HS-27A (cell line): ENCODE measurements at regions not wholly inside any gene's neighbourhood (a gene's known extent, or its start where the extent isn't known, plus 50 kb on each side); places are given as distances from the start of the nearest gene placed in this dataset.

Experiments used
- DNase-seq: peaks from one replicate; pipeline ENCODE4 v3.0.0-alpha.2; 2012; ENCODE audit warnings: low read depth, missing footprints

- no peak for DNase-seq
These were observed 301.0 kb upstream of the KLHL29 start for GRCh38 chr2:23083966-23084365.

DNA sequence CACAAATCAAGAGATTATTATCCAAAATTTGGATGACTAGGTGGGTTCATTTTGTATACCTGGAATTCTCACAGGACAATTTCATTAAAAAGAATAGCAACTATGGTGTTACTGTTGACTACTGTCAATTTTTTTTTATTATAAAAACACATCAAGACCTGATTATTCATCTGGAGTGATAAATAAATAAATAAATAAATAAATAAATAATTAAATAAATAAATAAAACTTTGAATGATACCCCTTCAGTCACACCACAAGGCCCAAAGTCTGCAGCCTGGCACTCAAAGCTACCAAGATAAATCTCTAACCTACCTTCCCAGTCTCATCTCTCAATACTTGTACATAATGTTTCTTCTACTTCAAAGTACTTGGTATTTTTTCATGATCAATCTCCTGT, 294.0 kb upstream of the KLHL29 start:
- no peak for DNase-seq

DNA sequence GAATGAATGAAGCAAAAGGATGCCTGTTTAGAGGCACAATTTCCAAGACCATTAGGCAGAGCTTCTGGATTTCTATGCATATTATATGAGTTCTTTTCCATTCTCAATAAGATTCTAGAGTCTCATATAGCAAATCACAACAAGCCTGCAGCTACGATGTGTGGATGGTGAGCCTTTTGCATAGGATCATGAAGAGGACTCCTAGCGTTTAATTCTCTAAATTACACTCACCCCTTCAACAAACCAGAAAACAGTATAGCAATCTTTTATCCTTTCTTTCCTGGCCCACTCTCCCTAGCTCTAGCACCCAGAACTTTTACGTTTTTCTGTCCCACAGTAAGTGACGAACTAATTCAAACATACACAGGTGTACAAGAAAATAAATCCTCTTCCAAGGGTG, 293.1 kb upstream of the KLHL29 start:
- no peak for DNase-seq

- DNase-seq: no peak
These were observed 292.1 kb upstream of the KLHL29 start for GRCh38 chr2:23092831-23093230.

GRCh38 chr2:23093513-23093912, 291.5 kb upstream of the KLHL29 start:
- no peak for DNase-seq

DNA sequence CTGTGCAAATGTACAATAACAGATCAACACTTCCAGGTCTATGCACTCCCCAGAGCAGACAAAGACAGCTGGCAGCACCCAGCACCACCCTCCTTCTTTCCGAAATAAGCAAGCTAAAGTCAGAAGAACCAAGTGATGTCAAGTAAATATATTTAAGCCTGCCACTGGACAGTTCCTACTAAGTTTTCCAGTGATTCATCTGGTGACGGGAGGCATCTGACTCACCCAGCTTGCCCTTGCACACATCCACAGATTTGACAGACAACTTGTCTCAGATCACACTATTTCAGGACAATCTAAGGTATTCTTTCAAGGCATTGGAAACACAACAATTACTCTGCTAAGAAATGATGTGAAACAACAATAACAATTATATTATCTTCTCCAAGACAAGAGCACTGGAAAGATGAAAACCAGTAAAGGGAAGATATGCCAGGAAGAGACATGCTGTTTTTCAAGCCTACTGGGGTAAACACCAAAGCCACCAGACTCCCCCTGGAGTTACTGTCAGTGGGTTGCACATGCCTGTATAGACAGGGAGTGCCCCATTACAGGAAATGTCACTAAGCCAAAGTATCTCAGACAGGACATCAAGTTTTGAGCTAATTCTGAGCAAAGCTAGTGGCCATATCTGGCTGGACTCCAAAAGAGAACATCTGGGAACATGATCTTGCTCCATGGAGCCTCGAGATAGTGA, 287.9 kb upstream of the KLHL29 start:
- no peak for DNase-seq

DNA sequence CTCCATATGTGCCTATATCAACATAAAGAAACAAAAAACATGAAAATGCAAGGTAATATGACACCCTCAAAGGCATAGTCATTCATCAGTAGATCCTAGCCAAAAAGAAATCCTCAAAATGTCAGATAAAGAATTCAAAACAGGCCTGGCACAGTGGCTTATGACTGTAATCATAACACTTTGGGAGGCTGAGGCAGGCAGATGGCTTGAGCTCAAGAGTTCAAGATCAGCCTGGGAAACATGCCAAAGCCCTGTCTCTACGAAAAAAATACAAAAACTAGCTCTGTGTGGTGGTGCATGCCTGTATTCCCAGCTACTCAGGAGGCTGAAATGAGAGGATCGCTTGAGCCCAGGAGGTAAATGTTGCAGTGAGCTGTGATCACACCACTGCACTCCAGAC, 284.6 kb upstream of the KLHL29 start:
- no peak for DNase-seq

- no peak for DNase-seq
These were observed 278.7 kb upstream of the KLHL29 start for GRCh38 chr2:23106242-23106785.

DNA sequence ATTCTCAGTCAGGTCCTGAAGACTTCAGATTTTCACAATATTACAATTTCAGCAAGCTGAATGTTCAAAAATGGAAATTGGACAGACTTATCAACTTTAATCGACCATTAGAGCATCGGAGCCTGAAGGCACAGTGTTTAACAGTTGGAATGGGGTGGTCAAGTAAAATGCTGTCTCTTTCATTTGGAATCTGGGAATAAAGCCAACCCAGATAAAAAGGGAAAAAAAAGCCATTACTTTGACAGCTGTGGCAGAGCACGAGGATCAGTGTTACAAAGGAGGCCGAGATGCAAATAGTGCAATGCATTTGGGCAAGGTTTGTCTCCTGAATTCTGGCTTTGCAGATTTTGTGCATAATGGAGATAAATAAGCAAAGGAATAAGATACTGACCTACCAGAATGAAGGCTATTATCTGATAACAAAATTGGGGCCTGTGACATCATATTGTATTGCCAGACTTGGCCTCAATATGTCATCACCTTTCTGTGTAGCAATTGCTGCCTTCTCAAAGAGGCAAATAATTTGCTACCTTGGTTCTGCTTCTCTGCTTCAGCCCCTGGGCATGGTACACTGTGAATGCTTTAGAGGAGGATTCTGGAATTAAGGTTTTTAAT, 277.5 kb upstream of the KLHL29 start:
- DNase-seq: no peak

DNA sequence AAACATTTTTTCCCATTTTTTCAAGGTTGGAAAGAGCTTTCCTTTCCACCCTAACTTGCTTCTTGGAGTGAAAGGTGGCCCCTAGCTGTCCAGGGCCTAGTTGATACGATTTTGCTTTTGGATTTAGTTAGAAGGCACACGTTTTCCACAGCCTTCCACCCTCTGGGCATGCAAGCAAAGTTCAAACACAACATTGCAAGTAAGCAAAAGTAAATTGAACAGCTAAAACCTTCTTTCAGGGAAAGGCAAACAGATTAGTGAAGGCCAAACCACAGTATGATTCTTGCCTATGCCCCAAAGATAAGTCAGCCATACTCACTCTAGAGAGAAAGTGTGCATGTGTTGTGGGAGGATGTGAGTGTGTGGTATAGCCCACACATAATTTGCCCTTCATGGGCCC, 273.7 kb upstream of the KLHL29 start:
- DNase-seq: no peak

DNA sequence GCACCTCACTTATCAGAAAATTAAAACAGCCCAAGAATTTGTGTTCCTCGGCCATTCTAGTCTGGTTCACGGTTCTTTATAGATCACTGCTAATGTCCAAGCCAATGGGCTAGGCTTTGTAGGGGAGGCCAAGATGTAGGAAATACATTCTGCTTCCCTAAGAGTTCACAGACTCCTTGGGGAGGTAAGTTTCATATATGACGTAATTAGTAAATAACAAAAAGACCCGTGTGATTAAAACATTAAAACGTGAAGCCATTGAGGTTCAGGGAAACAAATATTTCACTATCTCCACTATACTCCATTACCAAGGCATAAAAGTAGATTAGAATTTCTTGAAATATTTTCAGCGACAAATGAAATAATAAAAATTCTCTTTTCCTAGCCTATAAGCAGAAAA, 272.5 kb upstream of the KLHL29 start:
- no peak for DNase-seq

DNA sequence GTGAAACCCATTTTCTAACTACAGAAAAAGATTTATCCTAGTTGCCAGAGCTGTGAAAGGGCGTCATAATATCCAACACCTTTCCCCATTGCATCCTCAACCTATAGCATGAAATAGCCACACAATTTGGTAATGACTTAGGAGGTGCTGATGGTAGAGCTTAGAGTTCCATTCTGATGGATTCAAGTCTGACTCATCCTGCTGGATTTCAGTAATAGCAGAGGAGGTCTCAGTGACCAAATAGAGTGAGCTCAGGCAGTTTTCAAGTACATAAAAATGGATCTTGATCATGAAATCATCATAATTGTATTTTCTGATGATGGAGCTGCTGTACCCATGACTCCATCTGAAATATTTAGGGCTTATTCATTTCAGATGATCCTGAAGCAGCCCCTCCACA, 270.7 kb upstream of the KLHL29 start:
- no peak for DNase-seq

- DNase-seq: no peak
These were observed 266.7 kb upstream of the KLHL29 start for GRCh38 chr2:23118313-23118712.

DNA sequence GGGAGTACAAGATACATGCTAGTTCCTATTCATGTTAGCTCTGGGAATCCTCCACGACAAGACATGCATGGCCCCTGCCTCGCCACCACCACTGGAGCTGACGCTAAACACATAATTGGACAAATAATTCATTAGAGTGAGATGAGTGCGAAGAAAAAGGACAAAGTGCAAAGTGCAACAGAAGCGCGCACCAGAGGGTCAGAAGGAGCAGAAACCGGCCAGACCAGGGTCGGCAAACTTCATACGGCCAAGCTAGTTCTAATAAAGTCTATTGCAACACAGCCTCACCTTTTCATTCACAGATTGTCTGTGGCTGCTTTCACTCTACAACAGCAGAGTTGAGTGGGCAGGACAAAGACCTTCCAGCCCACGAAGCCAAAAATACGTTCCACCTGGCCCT, 266.1 kb upstream of the KLHL29 start:
- no peak for DNase-seq

DNA sequence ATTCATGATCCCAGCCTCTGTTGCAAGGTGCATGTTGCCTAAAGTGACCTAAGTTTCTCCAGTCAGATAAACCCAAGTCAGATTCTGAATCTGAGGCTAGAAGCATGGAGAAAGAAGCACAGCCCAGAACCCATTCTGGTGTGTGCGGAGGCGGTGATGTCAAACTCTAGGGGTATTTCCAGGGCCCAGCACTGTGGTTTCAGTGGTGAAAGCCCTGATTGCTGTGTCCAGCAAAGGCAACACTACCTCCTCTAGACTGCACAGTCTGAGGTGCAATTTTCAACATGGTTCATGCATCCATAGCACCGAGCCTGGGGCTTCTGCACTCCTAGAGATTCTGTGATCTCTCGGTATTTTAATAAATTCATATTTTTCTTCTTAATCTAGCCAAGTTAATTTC, 264.8 kb upstream of the KLHL29 start:
- DNase-seq: no peak

DNA sequence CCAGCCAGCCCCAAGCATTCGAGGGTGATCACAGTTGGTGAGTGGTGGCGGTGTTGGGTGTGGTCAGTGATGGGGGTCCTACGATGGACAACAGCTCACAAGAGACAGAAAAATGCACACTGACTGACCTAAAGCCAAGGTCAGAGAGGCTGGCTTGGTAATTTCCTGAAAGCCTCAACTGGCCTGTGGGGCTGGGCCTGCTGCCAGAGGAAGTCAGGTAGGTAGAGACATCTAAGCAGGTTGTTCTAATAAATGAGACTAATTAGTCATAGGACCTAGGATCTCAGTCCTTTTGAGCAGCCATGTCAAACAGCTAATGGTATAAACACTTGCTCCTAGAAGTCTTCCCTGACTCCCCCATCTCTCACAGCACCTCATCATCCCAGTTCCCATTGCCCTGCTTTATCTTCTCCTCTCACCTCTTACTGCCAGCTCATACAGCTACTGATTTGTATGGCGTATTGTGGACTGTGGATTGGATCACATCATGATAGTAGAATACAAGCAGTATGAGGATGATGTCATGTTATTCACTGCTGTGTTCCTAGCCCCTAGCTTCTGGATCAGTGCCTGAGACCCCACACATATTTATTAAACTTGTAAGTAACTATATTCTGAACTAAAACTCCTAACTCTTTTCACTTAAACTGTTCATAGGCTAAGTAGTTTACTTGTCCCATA, 262.9 kb upstream of the KLHL29 start:
- DNase-seq: no peak

- DNase-seq: no peak
These were observed 262.2 kb upstream of the KLHL29 start for GRCh38 chr2:23122681-23123215.

DNA sequence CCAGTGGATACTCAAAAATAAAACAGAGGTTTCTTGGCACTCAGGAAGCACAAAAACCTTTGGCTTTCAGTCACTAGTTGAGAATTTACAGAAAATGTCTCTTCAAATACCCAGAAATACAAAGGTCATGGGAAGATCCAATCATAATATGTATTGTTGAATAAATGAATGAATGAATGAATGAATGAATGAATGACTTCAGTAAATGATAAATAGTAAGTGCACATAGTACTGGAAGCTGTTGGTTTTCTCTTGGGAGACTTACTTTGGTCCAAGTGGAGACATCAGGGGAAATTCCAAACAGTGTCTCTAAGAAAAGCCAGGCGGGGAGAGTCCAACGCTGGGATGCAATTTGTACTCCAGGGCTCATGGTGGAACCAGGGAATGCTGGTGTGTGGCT, 261.3 kb upstream of the KLHL29 start:
- no peak for DNase-seq

GRCh38 chr2:23124214-23124750, 260.7 kb upstream of the KLHL29 start:
- DNase-seq: no peak

GRCh38 chr2:23127465-23127864, 257.5 kb upstream of the KLHL29 start:
- no peak for DNase-seq

GRCh38 chr2:23128684-23129292, 256.2 kb upstream of the KLHL29 start:
- DNase-seq: no peak

DNA sequence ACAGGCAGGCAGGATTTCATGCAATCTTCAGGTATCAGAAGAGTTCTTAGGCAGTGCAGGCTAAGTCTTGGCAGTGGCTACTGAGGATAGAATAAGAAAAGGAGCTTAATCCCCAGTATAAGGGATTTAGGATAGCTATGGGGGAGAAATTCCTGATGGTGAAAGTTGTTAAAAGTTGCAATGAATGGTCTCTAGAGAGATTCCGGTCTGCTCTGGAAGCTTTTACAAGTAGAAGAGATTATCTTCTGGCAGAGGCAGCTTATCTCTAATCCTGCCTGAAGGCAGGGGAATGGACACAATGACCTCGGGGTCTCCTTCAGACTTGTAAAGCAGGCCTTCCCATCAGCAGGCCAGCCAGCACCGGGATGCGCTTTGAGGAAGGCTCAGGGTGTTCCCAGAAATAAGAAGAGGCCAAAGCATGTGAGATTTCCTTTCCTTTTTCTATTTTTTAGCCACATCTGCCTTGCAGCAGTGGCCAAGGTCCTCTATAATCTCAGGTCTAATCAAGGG, 253.9 kb upstream of the KLHL29 start:
- no peak for DNase-seq
